Testis (tissue), 2 donors: ENCODE measurements at regions not wholly inside any gene's neighbourhood (a gene's known extent, or its start where the extent isn't known, plus 50 kb on each side); places are given as distances from the start of the nearest gene placed in this dataset.

ENCODE experiments used
- CTCF ChIP-seq, 3 experiments: fragments of 450-650 bp in 2 of 3; fragments of 200-600 bp in 1 of 3; sonication (generic) in 1 of 3; IDR thresholded peaks; one replicate each; pipeline ENCODE4 v1.5.1; 2016 to 2019; ENCODE audit warnings: antibody characterized with exemption in 3 of 3, mild to moderate bottlenecking in 2 of 3, moderate library complexity in 1 of 3
- POLR2A ChIP-seq: fragments of 450-650 bp; IDR thresholded peaks from one replicate; pipeline ENCODE4 v1.6.1; 2017; ENCODE audit warnings: antibody characterized with exemption, mild to moderate bottlenecking, moderate library complexity

- TF ChIP-seq CTCF (IDR thresholded peaks at IDR 0.05) (no peak), POLR2A (no peak)
Observed at GRCh38 chr14:47843236-47843635, 167.8 kb upstream of the MDGA2 start.
